MM.1S (cell line): ENCODE measurements at regions not wholly inside any gene's neighbourhood (a gene's known extent, or its start where the extent isn't known, plus 50 kb on each side); places are given as distances from the start of the nearest gene placed in this dataset.

Source experiments
- DNase-seq: peaks from one replicate; pipeline ENCODE4 v3.0.0-alpha.2; 2015
- H2AFZ ChIP-seq: fragments of 300-600 bp; sonication (generic); 2 replicates; pipeline ENCODE4 v1.6.0; 2016; ENCODE audit warnings: antibody characterized with exemption, low read length
- H3F3A ChIP-seq: fragments of 300-600 bp; sonication (generic); 2 replicates; pipeline ENCODE4 v1.6.1; 2016; ENCODE audit warnings: mild to moderate bottlenecking, antibody characterized with exemption, low read length, moderate library complexity, mixed read lengths; ENCODE audit not compliant: insufficient read depth
- H3K27ac ChIP-seq: fragments of 300-600 bp; sonication (generic); 2 replicates; pipeline ENCODE4 v1.5.1; 2016; ENCODE audit warnings: mild to moderate bottlenecking, low read length
- H3K27me3 ChIP-seq: fragments of 300-600 bp; sonication (generic); replicated peaks from 2 replicates; pipeline ENCODE4 v1.6.0; 2016; ENCODE audit warnings: low read length; ENCODE audit not compliant: insufficient read depth
- H3K36me3 ChIP-seq: fragments of 300-600 bp; sonication (generic); replicated peaks from 2 replicates; pipeline ENCODE4 v1.6.1; 2016; ENCODE audit warnings: mild to moderate bottlenecking, low read length, mixed read lengths; ENCODE audit not compliant: insufficient read depth
- H3K4me1 ChIP-seq: fragments of 300-600 bp; sonication (generic); 2 replicates; pipeline ENCODE4 v1.6.1; 2016; ENCODE audit warnings: low read length, mixed read lengths
- H3K4me2 ChIP-seq: fragments of 300-600 bp; sonication (generic); 2 replicates; pipeline ENCODE4 v1.6.0; 2016; ENCODE audit warnings: low read depth, low read length
- H3K4me3 ChIP-seq: fragments of 300-600 bp; sonication (generic); 2 replicates; pipeline ENCODE4 v1.5.1; 2016; ENCODE audit warnings: low read length, mixed read lengths
- H3K79me2 ChIP-seq: fragments of 300-600 bp; sonication (generic); 2 replicates; pipeline ENCODE4 v1.6.1; 2016; ENCODE audit warnings: mixed run types, low read length, mixed read lengths
- H3K9ac ChIP-seq: fragments of 300-600 bp; sonication (generic); 2 replicates; pipeline ENCODE4 v1.6.1; 2016; ENCODE audit warnings: low read length, mixed read lengths
- H3K9me2 ChIP-seq: fragments of 300-600 bp; sonication (generic); replicated peaks from 2 replicates; pipeline ENCODE4 v1.6.1; 2016; ENCODE audit warnings: mild to moderate bottlenecking, low read length, mixed read lengths; ENCODE audit not compliant: insufficient read depth
- H3K9me3 ChIP-seq: fragments of 300-600 bp; sonication (generic); replicated peaks from 2 replicates; pipeline ENCODE4 v1.6.1; 2016; ENCODE audit warnings: mild to moderate bottlenecking, low read length, mixed read lengths; ENCODE audit not compliant: insufficient read depth
- H4K20me1 ChIP-seq: fragments of 300-600 bp; sonication (generic); 2 replicates; pipeline ENCODE4 v1.6.1; 2016; ENCODE audit warnings: mild to moderate bottlenecking, low read length, moderate library complexity, mixed read lengths; ENCODE audit not compliant: insufficient read depth
- CTCF ChIP-seq: fragments of 300-600 bp; sonication (generic); IDR thresholded peaks from 2 replicates; pipeline ENCODE4 v1.5.1; 2016; ENCODE audit warnings: antibody characterized with exemption, low read length, mixed read lengths
- EZH2 ChIP-seq: fragments of 300-600 bp; sonication (generic); optimal IDR thresholded peaks from 2 replicates; pipeline ENCODE3; 2017; ENCODE audit warnings: low read depth, mild to moderate bottlenecking, antibody characterized with exemption, low read length, mixed read lengths
- EZH2phosphoT487 ChIP-seq: fragments of 300-600 bp; sonication (generic); IDR thresholded peaks from 2 replicates; pipeline ENCODE4 v1.6.1; 2018; ENCODE audit warnings: antibody characterized with exemption, low read length

DNA sequence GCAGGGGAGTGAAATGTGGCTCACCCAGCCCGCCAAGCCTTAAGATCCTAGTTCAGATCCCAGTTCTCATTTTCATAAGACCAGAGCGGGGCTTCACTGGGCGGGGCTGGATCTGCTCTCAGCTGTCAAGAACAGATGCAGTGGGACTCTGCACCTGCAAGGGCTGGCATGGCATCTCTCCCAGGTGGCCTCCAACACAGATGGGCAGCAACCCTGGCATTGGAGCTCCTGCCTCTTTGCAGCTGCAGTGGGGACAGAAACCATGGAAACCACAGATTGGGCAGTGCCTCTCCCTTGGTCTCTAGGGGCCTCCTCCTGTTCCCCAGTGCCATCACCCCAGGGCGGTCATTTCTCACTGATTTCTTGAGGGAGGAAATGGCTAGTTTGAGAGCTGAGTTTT, 267.7 kb downstream of the PRDM2 start:
- no peak for TF ChIP-seq EZH2phosphoT487
- TF ChIP-seq EZH2, result no peak
- TF ChIP-seq CTCF, result no peak
- no peaks in the 10 kb centered on the region for H4K20me1 ChIP-seq
- H3K79me2 ChIP-seq, result no peaks in the 10 kb centered on the region
- H3K9ac ChIP-seq, result no peak overlapping the region
- H3K4me3 ChIP-seq, result no peak overlapping the region
- H3F3A ChIP-seq, result peaks cover 24% of the 10 kb centered on the region
- H3K9me3 ChIP-seq, result no peaks in the 10 kb centered on the region
- no peak overlapping the region for H2AFZ ChIP-seq
- H3K9me2 ChIP-seq, result no peaks in the 10 kb centered on the region
- no peaks in the 10 kb centered on the region for H3K36me3 ChIP-seq
- H3K27me3 ChIP-seq, result no peaks in the 10 kb centered on the region
- H3K27ac ChIP-seq, result peak overlapping the region; percentile 56; the same call in 1 of the 2 replicates
- peaks cover 33% of the 10 kb centered on the region for H3K4me1 ChIP-seq
- peak overlapping the region; percentile 42; the same call in 1 of the 2 replicates for H3K4me2 ChIP-seq
- DNase-seq, result peak; percentile 86

GRCh38 chr1:13968361-13968760, 268.4 kb downstream of the PRDM2 start:
- H3K4me1 ChIP-seq, result peaks cover 33% of the 10 kb centered on the region
- H3K36me3 ChIP-seq, result no peaks in the 10 kb centered on the region
- peak overlapping the region; percentile 42 for H3K4me2 ChIP-seq
- H3K9me2 ChIP-seq, result no peaks in the 10 kb centered on the region
- H3K79me2 ChIP-seq, result no peaks in the 10 kb centered on the region
- no peak for DNase-seq
- no peaks in the 10 kb centered on the region for H4K20me1 ChIP-seq
- no peak overlapping the region for H3K9ac ChIP-seq
- no peak for TF ChIP-seq EZH2phosphoT487
- TF ChIP-seq CTCF, result no peak
- TF ChIP-seq EZH2, result no peak
- H3K27ac ChIP-seq, result peak overlapping the region; percentile 56; the same call in 1 of the 2 replicates
- peaks cover 24% of the 10 kb centered on the region for H3F3A ChIP-seq
- no peak overlapping the region for H3K4me3 ChIP-seq
- H3K27me3 ChIP-seq, result no peaks in the 10 kb centered on the region
- H3K9me3 ChIP-seq, result no peaks in the 10 kb centered on the region
- H2AFZ ChIP-seq, result no peak overlapping the region

GRCh38 chr1:13970631-13971247, 270.8 kb downstream of the PRDM2 start:
- Histone ChIP-seq H3K27ac (no peak overlapping the region), H3K4me3 (no peak overlapping the region), H3K9me3 (no peaks in the 10 kb centered on the region), H3K9me2 (no peaks in the 10 kb centered on the region), H3K4me1 (peaks cover 33% of the 10 kb centered on the region), H3K36me3 (no peaks in the 10 kb centered on the region), H2AFZ (no peak overlapping the region), H4K20me1 (no peaks in the 10 kb centered on the region), H3K4me2 (no peak overlapping the region), H3K9ac (no peak overlapping the region), H3K79me2 (no peaks in the 10 kb centered on the region), H3K27me3 (no peaks in the 10 kb centered on the region), H3F3A (peaks cover 24% of the 10 kb centered on the region)
- TF ChIP-seq CTCF (no peak), EZH2phosphoT487 (no peak), EZH2 (no peak)
- DNase-seq, result no peak
